ENCODE measurements at regions not wholly inside any gene's neighbourhood (a gene's known extent, or its start where the extent isn't known, plus 50 kb on each side); places are given as distances from the start of the nearest gene placed in this dataset.

GRCh38 chr12:87059231-87059630 lies 803.0 kb upstream of the MGAT4C start:
- no peak for DNase-seq (ENCODE audit: low spot score)
- TF ChIP-seq, protein P1, sequence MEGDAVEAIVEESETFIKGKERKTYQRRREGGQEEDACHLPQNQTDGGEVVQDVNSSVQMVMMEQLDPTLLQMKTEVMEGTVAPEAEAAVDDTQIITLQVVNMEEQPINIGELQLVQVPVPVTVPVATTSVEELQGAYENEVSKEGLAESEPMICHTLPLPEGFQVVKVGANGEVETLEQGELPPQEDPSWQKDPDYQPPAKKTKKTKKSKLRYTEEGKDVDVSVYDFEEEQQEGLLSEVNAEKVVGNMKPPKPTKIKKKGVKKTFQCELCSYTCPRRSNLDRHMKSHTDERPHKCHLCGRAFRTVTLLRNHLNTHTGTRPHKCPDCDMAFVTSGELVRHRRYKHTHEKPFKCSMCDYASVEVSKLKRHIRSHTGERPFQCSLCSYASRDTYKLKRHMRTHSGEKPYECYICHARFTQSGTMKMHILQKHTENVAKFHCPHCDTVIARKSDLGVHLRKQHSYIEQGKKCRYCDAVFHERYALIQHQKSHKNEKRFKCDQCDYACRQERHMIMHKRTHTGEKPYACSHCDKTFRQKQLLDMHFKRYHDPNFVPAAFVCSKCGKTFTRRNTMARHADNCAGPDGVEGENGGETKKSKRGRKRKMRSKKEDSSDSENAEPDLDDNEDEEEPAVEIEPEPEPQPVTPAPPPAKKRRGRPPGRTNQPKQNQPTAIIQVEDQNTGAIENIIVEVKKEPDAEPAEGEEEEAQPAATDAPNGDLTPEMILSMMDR (IDR thresholded peaks at IDR 0.05; ENCODE audit: extremely low read depth, missing control alignments): no peak

DNA sequence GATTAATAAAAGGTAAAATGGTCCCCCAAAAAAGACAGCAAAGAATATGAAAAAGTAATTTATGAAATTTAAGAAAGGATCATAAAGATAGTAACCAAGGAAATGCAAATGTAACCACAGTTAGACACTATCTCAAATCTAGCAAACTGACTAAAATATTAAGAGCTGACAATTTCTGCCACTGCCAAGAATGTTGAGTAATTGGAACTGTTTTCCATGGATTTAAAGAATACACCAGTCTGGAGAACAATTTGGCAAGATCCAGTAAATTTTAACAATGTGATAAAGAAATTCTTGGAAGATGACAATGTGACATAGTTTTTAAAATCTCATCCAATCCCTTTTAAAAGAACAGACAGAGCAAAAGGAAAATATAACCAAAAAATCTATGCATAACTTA lies 798.0 kb upstream of the MGAT4C start:
- no peak for DNase-seq (ENCODE audit: low spot score)
- TF ChIP-seq, protein P1 (IDR thresholded peaks at IDR 0.05; ENCODE audit: extremely low read depth, missing control alignments): no peak

DNA sequence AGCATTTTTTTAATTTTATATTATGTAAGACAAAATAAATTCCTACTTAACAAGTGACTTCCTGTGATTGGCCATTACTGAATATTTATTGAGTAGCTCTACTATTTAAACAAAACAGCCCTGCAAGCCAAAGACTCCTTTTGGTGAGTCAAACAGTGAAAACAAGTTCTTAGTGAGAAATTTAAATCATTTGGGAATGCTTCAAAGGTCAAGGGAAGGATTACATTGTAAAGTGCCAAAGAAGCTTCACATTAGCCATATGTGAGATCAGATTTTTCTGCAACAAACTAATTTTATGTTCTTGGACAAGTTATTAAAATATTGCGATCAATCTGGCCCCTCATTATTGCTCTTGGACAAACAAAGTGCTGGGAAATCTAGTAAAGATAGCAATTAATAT lies 795.4 kb upstream of the MGAT4C start:
- DNase-seq (ENCODE audit: low spot score): no peak
- TF ChIP-seq, protein P1 (IDR thresholded peaks at IDR 0.05; ENCODE audit: extremely low read depth, missing control alignments): no peak

DNA sequence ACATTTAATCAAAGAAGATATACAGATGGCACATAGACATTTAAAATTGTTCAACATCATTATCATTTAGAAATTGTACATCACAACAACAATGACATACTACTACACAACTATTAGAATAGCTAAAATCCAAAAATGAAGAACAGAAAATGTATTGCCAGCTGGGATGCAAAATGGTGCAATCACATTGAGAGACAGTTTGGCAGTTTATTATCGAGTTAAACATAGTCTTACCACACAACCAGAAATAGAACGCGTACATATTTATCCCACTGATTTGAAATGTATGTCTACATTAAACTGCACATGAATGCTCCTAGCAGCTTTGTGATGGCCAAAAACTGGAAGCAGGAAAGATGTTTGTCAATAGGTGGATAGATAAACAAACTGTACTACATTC lies 791.5 kb upstream of the MGAT4C start:
- TF ChIP-seq, protein P1 (IDR thresholded peaks at IDR 0.05; ENCODE audit: extremely low read depth, missing control alignments): no peak
- no peak for DNase-seq (ENCODE audit: low spot score)

- TF ChIP-seq, protein P1 (IDR thresholded peaks at IDR 0.05; ENCODE audit: extremely low read depth, missing control alignments): no peak
Measured at GRCh38 chr12:87039536-87039935, 783.3 kb upstream of the MGAT4C start.

GRCh38 chr12:87038098-87038497 lies 781.9 kb upstream of the MGAT4C start:
- TF ChIP-seq, protein P1 (IDR thresholded peaks at IDR 0.05; ENCODE audit: extremely low read depth, missing control alignments): no peak
- DNase-seq (ENCODE audit: low spot score): no peak

More at GRCh38 chr12:87039536-87039935, 783.3 kb upstream of the MGAT4C start:
- no peak for DNase-seq (ENCODE audit: low spot score)

- no peak for DNase-seq (ENCODE audit: low spot score)
- TF ChIP-seq, protein P1 (IDR thresholded peaks at IDR 0.05; ENCODE audit: extremely low read depth, missing control alignments): no peak
Measured at GRCh38 chr12:87025976-87026375, 769.8 kb upstream of the MGAT4C start.

Measured in GM20000 (cell line).